HG02852 (cell line): ENCODE measurements at regions not wholly inside any gene's neighbourhood (a gene's known extent, or its start where the extent isn't known, plus 50 kb on each side); places are given as distances from the start of the nearest gene placed in this dataset.
"Not testable (repeated sequence)": the region's sequence is repeated elsewhere in the genome, so short reads cannot be mapped to it uniquely, and the experiment has no call there.

ENCODE experiments used
- ATAC-seq: cut with Tn5 transposase; IDR thresholded peaks from one replicate; pipeline ENCODE4 v1.9.1; 2021; ENCODE audit warnings: mild to moderate bottlenecking, moderate library complexity; ENCODE audit not compliant: unreplicated experiment

DNA sequence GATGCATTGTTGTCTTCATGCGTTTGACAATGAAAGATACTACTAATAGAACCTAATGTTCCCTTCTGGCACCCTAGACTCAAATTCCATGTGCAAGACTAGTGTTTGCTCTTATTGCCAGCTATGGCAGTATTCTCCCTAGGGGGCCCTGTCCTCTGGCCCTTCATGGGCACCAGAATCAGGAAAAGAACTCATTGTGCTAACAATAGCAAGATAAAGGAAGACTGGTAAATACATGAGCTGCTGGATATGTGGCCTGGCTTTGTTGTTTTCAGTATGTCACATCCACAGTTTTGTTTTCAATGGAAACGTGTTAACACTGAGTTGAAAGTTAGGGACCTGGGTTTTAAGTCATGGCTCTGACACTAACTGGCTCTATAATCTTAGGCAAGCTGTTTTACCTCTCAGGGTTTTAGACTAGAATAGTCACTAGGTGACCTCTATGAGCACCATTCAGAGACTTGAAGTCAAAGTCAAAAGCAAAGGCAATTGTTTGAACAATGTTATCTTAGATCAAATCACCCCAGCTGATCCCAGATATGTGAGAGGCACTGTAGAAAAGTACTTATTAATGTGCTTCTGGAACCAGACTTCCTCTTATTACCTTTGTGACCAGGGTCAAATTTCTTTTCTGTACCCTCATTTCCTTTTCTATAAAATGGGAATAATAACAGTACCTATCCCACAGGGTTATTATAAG is 253.7 kb upstream of the DIAPH2 start:
- ATAC-seq: no peak

DNA sequence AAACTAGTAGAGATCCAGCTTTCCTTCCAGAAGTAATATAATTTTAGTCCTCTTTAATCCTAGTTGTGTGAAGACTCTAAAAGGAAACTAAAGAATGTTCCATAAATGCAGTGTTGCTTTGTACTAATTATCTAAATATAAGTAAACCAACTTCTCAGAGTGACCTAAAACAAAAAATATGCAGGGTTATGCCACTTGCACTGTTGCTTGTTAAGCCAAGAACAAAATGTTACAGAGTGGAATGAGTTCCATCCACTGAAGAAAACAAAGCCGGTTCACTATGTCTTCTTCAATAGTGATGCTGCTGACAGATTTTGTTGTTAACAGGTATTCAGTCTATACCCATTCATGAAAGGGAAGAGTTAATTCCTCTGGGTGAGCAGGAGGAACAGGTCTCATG is 252.0 kb upstream of the DIAPH2 start:
- ATAC-seq: no peak

DNA sequence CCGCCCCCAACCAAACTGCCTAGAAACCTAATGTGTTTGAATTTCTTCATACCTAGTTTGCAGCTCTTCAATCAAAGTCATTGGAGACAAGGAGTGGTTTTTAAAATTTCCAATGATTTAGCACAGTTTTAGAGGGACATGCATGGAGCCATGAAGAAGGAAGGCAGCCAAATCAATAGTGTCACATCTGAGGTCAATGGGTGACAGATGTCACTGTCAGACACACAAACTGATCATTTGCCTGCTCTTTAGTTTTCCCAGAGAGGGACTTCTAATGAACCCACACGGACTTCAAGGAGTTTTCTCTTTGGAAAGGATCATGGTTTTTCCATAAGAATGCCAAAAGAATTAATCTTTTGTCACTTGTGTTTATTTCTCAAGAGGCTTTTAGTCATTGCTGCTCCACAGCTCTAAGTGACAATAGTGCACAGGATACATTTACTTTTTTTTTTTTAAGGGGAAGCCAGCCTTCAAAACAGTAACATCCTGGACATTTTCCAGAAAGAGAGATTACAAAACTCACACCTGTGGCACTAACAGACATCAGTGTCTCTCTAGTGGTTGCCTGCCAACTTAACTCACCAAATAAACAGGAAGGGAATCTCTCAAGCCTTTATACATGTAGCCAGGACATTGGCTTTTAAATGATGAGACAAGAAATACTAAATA is 251.1 kb upstream of the DIAPH2 start:
- ATAC-seq: no peak

DNA sequence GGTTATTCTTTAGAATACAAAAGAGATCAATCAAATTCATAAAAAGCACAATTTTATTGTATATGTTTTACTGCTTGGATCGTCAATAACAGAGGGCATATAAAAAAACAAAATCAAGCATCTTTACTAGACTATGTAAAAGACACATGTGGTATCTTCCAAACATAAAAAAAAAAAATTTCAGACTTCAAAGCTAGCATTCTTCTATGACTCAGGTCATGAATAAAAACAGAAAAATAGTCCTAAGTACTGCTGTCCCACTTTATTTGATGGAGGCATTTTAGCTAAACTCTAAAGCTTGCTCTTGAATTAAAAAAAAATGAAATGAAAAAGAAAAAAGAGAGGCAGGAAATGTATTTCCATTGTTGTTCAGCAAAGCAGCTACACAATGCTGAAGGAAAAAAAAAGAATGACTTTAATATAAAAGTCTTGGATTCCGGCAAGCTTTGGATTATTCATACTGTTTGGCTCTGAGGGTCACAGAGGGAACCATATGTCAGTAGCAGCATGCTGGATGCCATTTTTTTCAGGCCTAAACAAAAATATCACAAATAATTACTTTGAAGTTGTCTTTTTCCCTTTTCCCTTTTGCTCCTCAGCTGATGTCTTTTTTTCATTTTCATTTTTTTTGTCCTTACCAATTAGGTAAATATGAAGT is 249.1 kb upstream of the DIAPH2 start:
- ATAC-seq: no peak

DNA sequence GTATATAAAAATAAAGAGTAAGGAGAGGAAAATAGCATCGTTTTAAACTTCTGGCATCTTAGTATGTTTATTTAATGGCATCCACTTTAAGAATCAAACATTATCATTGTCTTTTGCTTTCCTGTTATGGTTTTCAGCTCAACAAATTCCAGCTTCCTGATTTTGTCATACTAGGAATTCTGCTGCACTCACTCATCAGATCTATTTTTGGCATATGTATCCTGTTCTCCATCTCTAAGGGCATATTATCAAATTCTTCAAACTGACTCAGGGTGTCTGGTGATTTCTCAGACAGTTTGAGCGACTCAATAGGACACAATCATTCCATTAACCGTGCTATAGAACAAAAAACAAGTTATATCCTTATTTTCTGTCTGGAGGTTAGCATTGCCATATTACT is 248.5 kb upstream of the DIAPH2 start:
- ATAC-seq: no peak

DNA sequence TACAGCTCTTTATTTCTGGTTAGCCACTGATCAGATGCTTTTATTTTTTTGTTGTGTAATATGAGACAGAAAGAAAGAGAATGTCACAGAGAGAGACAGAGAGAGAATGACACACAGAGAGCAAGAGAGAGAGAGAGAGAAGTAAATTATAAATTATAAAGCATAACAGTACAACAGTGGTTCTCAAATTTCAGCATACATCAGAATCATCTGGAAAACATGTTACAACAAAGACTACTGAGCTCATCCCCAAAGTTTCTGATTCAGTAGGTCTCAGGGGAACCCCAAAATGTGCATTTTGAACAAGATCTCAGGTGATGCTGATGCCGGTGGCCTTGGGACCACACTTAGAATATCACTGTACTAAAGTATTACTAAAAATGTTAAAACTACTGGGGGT is 245.8 kb upstream of the DIAPH2 start:
- no peak for ATAC-seq

DNA sequence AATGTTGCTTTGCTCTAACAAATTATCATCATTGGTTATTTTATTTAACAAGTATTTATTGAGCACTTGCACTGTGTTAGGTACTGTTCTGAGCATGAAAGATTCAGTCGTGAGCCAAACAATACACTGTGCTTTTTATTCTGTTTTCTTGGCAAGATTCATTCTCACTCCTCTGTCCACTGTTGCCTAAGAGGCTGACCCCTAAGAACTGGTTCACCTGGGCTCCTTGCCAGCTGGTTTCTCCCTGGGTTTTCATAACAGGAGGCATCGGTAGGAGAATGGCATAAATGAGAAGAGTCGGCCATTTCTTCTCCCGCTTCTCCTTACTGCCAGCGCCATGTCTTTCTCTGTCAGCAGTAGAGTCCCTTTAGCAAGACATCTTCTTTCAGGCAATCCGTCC is 243.7 kb upstream of the DIAPH2 start:
- no peak for ATAC-seq

DNA sequence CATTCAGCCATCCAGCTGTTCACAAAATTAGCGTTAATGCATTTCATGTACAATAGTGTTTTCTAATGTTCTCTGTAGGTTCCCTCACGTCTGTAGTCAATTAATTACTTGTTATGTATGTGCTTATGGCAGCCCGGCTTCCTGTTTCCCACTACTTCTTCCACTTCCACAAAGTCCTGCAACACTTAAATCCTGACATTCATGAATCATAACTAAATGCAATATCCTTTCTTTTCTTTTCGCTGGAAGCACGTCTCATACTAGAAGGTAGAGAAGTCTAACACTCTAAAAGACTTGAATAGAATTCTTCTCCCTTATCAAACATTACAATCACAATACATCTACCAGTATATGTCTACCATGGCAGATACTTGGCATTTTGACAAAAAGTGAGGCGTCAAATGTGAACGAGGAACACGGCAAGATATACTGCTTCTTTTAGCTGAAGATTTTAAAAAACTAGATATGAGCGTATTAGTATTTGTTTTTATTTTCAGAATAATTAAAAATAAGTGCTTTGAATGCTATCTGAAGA is 239.0 kb upstream of the DIAPH2 start:
- ATAC-seq: no peak

DNA sequence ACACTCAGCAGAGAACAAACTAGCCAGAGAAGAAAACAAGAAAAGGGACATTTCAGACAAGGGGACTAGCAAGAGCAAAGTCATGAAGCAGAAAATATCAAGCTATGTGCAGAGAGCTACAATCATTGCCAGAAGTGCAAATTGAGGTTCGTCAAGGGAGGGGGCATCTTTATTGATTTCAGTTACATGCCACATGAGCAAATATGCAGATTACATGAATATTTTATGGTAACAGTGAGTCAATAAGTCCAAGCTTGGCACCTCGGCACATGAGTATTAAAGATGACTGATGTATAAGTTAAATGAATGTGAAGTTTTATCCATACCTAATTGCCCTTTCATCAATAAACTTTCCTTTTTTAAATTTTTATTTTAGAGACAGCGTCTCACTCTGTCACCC is 238.1 kb upstream of the DIAPH2 start:
- ATAC-seq: no peak

DNA sequence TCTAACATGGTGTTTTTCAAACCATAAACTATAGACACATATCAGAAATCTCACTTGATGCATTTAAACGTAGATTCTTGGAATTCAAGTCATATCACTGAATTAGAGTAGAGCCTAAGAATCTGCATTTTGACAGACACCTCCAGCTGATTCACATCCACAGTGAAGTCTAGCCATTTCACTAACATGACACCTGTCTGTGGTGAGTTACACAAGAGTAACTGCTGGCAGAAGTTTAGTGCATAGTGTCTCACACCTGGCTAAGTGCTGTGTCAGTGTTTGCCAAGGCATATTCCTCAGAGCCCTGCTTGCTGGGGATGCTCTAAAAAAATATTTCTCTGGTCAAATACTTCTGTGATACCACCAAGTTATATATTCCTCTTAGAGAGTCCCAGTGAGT is 237.5 kb upstream of the DIAPH2 start:
- ATAC-seq: no peak

DNA sequence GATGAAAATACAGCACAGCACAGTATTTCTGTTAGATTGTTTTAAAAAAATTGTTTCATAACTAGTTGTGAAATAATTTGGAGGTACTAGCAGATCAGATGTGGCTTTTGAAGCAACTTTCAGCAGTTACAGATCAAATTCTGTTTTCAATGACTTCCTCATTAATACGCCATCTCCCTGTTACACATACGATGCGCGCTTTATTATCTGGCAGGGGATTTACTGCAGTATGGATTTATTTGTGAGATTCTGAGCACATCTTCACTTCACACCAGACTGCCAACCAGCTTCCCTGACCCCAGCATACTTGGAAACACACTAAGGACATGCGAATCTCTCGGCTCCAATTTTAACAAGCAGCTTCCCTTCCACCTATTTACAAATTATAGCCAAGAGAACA is 235.5 kb upstream of the DIAPH2 start:
- ATAC-seq: no peak

DNA sequence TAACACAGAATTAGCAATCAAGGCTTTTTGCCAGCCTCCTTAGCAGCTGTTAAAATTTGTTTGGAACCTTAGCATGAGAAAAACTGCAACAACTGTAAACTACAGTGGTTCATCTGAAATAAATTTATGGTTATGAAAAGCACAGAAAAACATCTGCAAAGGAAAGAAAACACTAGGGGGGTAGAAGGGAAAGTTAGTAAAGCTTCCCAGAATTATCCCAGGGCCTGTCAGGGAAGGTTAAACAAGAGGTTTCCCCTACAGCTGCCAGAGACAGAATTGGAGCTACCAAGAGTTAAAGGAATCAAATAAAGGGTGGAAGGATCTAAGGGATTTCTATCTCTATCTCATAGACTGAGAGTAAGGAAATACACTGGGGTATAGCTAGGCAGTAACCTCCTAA is 234.7 kb upstream of the DIAPH2 start:
- no peak for ATAC-seq

DNA sequence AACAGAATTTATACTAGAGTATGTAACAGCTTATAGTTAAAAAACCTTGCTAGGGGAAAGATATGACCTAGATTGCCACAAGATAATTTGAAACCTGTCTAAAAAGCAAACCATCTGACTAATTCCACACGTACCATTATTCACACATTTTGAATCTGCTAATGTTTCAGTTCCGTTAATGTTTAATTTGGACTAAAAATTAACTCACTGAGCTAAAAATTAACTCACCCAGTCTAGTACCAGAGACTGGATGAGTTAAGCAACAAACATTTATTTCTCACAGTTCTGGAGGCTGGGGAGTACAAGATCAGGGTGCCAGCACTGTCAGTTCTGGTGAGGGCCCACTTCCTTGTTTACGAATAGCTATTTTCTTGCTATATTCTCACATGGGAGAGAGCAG is 231.5 kb upstream of the DIAPH2 start:
- ATAC-seq: peak; percentile 82

DNA sequence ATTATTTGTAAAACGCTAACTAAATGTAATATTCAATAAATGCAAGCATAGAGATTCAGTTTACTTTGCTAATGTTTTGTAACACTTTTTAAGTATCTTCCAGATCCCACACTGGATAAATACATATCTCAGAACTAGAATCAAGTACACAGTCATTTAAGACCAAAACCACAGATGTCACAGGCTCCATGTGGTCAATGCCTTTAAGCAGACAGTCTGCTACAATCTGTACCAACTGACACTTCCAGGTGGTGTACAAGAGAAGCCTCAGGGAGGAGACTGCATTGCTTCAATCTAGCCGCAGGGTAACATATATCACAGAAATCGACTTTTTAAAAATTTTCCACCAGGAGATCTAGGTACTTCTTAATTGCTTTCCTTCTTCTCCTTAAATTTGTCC is 229.6 kb upstream of the DIAPH2 start:
- peak; percentile 48 for ATAC-seq

DNA sequence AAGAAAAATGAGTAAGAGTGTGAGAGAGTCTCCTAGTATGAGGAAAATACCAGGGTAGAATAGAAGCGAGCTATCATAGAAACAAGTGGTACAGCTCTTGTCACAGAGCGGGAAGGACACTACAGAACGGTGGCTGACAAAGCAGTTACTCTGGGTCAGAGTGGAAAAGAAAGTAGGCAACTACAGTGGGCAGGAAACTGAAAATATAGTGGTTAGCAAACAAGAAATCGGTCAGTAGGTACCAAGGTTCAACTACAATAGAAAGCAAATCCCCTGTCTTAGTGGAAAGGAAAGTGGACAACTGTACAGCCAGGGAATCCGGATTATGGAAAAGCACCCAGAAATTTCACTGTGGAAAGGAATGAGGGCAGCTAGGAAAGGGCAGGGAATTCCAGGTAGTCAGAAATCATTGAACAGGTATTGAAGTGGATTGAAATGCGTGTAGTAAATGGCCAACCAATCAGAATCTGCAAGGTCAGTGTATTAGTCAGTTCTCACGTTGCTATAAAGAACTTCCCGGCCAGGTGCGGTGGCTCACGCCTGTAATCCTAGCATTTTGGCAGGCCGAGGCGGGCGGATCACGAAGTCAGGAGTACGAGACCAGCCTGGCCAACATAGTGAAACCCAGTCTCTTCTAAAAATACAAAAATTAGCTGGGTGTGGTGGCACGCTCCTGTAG is 219.6 kb upstream of the DIAPH2 start:
- ATAC-seq: no peak

DNA sequence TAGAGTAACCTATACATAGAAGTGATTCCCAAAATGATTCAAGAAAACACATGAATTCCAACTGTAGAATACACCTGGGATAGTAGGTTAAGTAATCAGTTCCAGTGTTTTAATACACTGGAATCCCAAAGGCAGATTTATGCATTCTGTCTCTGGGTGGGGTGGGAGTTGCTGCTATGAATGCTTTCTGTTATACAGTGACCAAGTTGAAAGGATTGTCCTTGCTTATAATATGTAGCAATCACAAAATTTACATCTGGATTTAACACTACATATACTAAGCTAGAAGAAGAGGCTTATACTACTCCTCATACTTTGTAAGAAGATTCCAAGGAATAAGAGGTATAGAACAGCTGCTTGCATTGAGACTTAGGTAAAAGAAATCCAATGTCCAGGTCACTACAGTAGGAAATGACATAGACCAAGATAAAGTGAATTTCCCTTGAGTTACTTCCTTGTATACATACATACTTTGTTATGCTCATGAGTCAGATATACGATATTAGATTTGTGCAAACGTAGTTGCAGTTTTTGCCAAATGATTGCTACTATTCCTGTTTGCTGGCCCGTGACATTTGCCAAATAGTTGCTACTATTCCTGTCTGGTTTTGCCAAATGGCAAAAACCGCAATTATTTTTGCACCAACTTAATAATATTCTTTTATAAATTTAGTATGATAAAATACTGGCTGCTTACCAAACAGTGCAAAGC is 210.5 kb upstream of the DIAPH2 start:
- no peak for ATAC-seq

DNA sequence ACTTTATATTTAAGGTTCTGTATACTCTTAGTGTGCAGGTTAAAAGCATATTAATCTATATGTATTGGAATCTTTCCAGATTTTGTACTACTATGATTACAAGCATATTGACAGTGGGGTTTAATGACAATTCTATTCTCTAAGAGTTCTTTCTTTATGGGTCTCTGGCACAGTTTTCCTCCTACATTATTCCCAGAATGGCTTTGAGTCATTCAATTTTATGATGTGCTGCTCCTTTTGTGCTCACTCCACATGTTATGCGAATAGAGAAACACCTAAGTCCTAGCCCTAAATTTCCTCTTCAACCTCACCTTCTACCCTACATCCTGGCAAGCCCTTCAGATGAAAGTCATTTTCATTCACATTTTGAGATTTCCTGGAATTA is 209.9 kb upstream of the DIAPH2 start:
- no peak for ATAC-seq

DNA sequence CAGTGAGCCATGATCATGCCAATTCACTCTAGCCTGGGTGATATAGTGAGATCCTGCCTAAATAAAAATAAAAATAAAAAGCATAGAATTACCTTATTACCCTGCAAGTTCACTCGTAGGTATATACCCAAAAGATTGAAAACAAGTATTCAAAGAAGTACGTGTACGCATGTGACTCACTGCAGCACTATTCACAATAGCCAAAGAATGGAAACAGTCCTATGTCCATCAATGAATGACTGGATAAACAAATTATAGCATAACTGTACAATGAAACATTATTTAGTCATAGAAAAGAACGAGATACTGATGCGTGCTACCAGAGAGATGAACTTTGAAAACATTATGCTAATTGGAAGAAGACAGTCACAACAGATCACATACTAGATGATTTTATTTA is 204.6 kb upstream of the DIAPH2 start:
- no peak for ATAC-seq

DNA sequence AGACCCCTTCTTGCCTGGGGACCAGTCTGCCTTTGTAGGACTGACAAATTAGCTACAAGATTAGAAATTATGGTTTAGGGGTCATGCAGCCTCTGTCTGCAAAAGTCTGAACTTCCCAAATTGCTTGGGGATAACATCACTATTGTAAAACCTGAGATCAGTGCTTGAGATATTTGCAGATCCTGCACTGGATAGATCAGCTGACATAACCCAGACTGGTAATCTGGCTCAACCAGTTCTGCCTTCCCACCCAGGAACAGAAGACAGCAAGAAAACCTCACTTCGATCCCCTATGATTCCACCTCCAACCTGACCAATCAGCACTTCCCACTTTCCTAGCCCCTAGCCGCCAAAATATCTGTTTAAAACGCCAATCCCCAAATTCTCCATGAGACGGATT is 202.8 kb upstream of the DIAPH2 start:
- no peak for ATAC-seq

DNA sequence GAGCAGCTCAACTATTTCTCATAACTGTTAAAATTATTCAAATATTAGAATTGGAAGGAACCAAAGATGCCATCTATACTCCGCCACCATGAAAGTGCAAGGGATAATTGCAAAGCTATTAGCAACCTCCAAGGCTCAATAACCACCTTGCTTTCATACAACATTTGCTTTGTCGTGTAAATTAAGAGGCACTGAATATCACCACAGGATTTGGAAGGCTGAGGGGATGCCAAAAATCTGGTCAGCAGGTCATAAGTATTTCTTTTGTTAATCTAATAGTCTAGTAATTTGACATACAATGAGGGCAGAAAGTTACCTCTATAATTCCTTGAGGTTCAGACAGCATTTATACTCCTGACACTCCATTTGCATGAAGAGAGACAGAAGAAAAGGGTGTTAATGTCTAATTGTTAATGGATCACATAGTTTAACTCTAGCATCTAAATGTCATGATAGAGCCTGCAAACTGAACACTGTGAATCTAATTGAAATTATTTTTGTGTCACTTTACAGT is 200.9 kb upstream of the DIAPH2 start:
- no peak for ATAC-seq

DNA sequence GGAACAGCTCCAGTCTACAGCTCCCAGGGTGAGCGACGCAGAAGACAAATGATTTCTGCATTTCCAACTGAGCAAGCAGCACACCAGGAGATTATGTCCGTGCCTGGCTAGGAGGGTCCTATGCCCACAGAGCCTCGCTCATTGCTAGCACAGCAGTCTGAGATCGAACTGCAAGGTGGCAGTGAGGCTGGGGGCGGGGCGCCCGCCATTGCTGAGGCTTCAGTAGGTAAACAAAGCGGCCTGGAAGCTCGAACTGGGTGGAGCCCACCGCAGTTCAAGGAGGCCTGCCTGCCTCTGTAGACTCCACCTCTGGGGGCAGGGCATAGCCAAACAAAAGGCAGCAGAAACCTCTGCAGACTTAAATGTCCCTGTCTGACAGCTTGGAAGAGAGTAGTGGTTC is 198.0 kb upstream of the DIAPH2 start:
- not testable (repeated sequence) for ATAC-seq
